LNCAP (cell line): ENCODE measurements at regions not wholly inside any gene's neighbourhood (a gene's known extent, or its start where the extent isn't known, plus 50 kb on each side); places are given as distances from the start of the nearest gene placed in this dataset.

Experiments
- TF ChIP-seq, protein P1 (sequence below): fragments of 450-650 bp; IDR thresholded peaks from 2 replicates; pipeline ENCODE4 v1.5.1; 2017; ENCODE audit warnings: mild to moderate bottlenecking

GRCh38 chr10:59563531-59563930, 146.1 kb downstream of the SLC16A9 start:
- TF ChIP-seq, protein P1, sequence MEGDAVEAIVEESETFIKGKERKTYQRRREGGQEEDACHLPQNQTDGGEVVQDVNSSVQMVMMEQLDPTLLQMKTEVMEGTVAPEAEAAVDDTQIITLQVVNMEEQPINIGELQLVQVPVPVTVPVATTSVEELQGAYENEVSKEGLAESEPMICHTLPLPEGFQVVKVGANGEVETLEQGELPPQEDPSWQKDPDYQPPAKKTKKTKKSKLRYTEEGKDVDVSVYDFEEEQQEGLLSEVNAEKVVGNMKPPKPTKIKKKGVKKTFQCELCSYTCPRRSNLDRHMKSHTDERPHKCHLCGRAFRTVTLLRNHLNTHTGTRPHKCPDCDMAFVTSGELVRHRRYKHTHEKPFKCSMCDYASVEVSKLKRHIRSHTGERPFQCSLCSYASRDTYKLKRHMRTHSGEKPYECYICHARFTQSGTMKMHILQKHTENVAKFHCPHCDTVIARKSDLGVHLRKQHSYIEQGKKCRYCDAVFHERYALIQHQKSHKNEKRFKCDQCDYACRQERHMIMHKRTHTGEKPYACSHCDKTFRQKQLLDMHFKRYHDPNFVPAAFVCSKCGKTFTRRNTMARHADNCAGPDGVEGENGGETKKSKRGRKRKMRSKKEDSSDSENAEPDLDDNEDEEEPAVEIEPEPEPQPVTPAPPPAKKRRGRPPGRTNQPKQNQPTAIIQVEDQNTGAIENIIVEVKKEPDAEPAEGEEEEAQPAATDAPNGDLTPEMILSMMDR: no peak

- TF ChIP-seq, protein P1: no peak
Observed at GRCh38 chr10:59562126-59562525, 147.5 kb downstream of the SLC16A9 start.

- TF ChIP-seq, protein P1: no peak
Observed at GRCh38 chr10:59561477-59562121, 148.1 kb downstream of the SLC16A9 start.

GRCh38 chr10:59560990-59561389, 148.7 kb downstream of the SLC16A9 start:
- TF ChIP-seq, protein P1: no peak

- TF ChIP-seq, protein P1: no peak
Observed at GRCh38 chr10:59560161-59560560, 149.5 kb downstream of the SLC16A9 start.

GRCh38 chr10:59558066-59558465, 151.6 kb downstream of the SLC16A9 start:
- TF ChIP-seq, protein P1: no peak

DNA sequence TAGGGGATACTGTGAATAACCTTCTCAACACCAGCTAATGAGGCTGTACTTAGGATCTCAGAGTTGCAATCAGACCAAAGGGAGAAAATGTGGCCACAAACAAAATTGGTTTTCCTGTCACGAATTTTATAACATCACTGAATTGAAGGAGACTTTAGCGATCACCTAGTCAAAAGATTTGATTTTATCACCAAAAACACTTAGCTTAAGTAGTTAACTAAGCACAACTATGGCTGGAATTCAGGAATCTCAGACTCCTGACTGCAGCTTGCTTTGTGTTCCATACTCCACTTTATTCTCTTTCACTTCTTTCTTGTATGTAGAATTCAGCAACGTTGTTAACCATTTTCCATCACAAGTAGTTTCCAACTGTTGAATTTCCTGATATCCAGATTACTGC, 152.0 kb downstream of the SLC16A9 start:
- TF ChIP-seq, protein P1: no peak

GRCh38 chr10:59557052-59557451, 152.6 kb downstream of the SLC16A9 start:
- TF ChIP-seq, protein P1: no peak
